GM12878 (cell line): ENCODE measurements at regions not wholly inside any gene's neighbourhood (a gene's known extent, or its start where the extent isn't known, plus 50 kb on each side); places are given as distances from the start of the nearest gene placed in this dataset.

Experiments
- ATAC-seq: fragments of 200-7000 bp; cut with Tn5 transposase; 3 replicates; pipeline ENCODE4 v1.9.1; 2020; ENCODE audit warnings: mild to moderate bottlenecking, moderate library complexity
- BruUV-seq: library from RNA; stranded (reverse); fragments of 400-500 nt; replicated peaks from 2 replicates; lab custom pipeline; 2021; lab: Mats Ljungman, UMichigan
- CTCF ChIA-PET: fragments of 300-600 bp; sonication (Branson Sonifier 250); formaldehyde crosslinking; extraction: SDS; loops from one replicate; lab custom pipeline; 2021; ENCODE audit warnings: inconsistent platforms; lab: Yijun Ruan, JAX
- POLR2A ChIA-PET: fragments of 350-600 bp; formaldehyde crosslinking; extraction: SDS; loops from one replicate; lab custom pipeline; 2021; ENCODE audit warnings: inconsistent platforms; lab: Charles Lee
- RAD21 ChIA-PET: fragments of 300-600 bp; sonication (Branson Sonifier 250); formaldehyde crosslinking; loops from one replicate; lab custom pipeline; 2023; ENCODE audit warnings: antibody characterized with exemption; ENCODE audit not compliant: unreplicated experiment; lab: Charles Lee
- SMC1A ChIA-PET: fragments of 300-600 bp; sonication (Branson Sonifier 250); formaldehyde crosslinking; loops from one replicate; lab custom pipeline; 2023; ENCODE audit not compliant: unreplicated experiment, uncharacterized antibody; lab: Charles Lee
- DNase-seq: peaks from one replicate; pipeline ENCODE4 v3.0.0-alpha.2; 2011; ENCODE audit warnings: low read depth, low spot score
- FAIRE-seq: peaks from 3 replicates; lab custom pipeline; 2011; peaks lifted over from hg19 to GRCh38; lab: Jason Lieb, UNC
- H2AFZ ChIP-seq: 2 replicates; pipeline ENCODE4 v1.6.0; 2011; ENCODE audit warnings: low read depth, low read length, control low read depth; ENCODE audit not compliant: control insufficient read depth
- H3K27ac ChIP-seq: 2 replicates; pipeline ENCODE4 v1.5.1; 2011; ENCODE audit warnings: control low read depth; ENCODE audit not compliant: control insufficient read depth, insufficient read depth
- H3K27me3 ChIP-seq, 2 experiments: replicated peaks in 1 of 2; 2 replicates each; pipeline versions ENCODE4 v1.6.0 to v1.6.1; 2011; ENCODE audit warnings: low read length in 1 of 2; ENCODE audit not compliant: control insufficient read depth in 2 of 2, insufficient read depth in 2 of 2
- H3K36me3 ChIP-seq, 2 experiments: 2 replicates each; pipeline ENCODE4 v1.5.1; 2011; ENCODE audit warnings: low read length in 1 of 2; ENCODE audit not compliant: control insufficient read depth in 2 of 2, insufficient read depth in 2 of 2
- H3K4me1 ChIP-seq: 2 replicates; pipeline ENCODE4 v1.6.1; 2011; ENCODE audit warnings: mild to moderate bottlenecking, low read length, moderate library complexity, mixed read lengths; ENCODE audit not compliant: control insufficient read depth, insufficient read depth
- H3K4me2 ChIP-seq: 2 replicates; pipeline ENCODE4 v1.6.0; 2011; ENCODE audit warnings: control low read depth; ENCODE audit not compliant: control insufficient read depth, insufficient read depth
- H3K4me3 ChIP-seq: fragments of 200-600 bp; sonication (generic); 2 replicates; pipeline ENCODE4 v1.5.1; 2016
- H3K79me2 ChIP-seq: 2 replicates; pipeline ENCODE4 v1.6.0; 2011; ENCODE audit warnings: low read length; ENCODE audit not compliant: control insufficient read depth, insufficient read depth
- H3K9ac ChIP-seq: 2 replicates; pipeline ENCODE4 v1.8.0; 2011; ENCODE audit warnings: low read length, control low read depth, mixed read lengths; ENCODE audit not compliant: control insufficient read depth, insufficient read depth
- H3K9me3 ChIP-seq: replicated peaks from 3 replicates; pipeline ENCODE4 v1.5.1; 2011; ENCODE audit warnings: mild to moderate bottlenecking, low read length; ENCODE audit not compliant: control insufficient read depth, insufficient read depth
- H4K20me1 ChIP-seq: 2 replicates; pipeline ENCODE4 v1.6.0; 2011; ENCODE audit not compliant: control insufficient read depth, insufficient read depth
- BACH1 ChIP-seq: fragments of 450-650 bp; IDR thresholded peaks from 2 replicates; pipeline ENCODE4 v1.6.1; 2017; ENCODE audit warnings: mild to moderate bottlenecking, borderline replicate concordance
- CBFB ChIP-seq: IDR thresholded peaks from 2 replicates; pipeline ENCODE4 v1.6.1; 2016; ENCODE audit warnings: antibody characterized with exemption, low read depth
- EED ChIP-seq: sonication (generic); IDR thresholded peaks from 2 replicates; pipeline ENCODE4 v1.6.1; 2016; ENCODE audit warnings: antibody characterized with exemption, low read depth
- ETV6 ChIP-seq, 2 experiments: fragments of 450-650 bp in 1 of 2; IDR thresholded peaks in 1 of 2; conservative IDR thresholded peaks in 1 of 2; 2 replicates each; pipeline ENCODE4 v1.6.1; 2014; ENCODE audit warnings: antibody characterized with exemption in 1 of 2, borderline replicate concordance in 1 of 2, low read depth in 1 of 2, mild to moderate bottlenecking in 1 of 2, moderate library complexity in 1 of 2
- GATAD2B ChIP-seq: fragments of 450-650 bp; conservative IDR thresholded peaks from 2 replicates; pipeline ENCODE4 v1.6.1; 2017; ENCODE audit warnings: low read depth, mild to moderate bottlenecking, moderate library complexity
- HDAC6 ChIP-seq: fragments of 200-600 bp; sonication (generic); IDR thresholded peaks from one replicate; pipeline ENCODE4 v1.8.0; 2017; ENCODE audit warnings: antibody characterized with exemption; ENCODE audit not compliant: unreplicated experiment
- HDGF ChIP-seq: fragments of 450-650 bp; IDR thresholded peaks from 2 replicates; pipeline ENCODE4 v1.6.1; 2016; ENCODE audit warnings: antibody characterized with exemption
- IRF4 ChIP-seq: IDR thresholded peaks from 2 replicates; pipeline ENCODE4 v1.6.1; 2011; ENCODE audit warnings: low read depth, low read length
- NFIC ChIP-seq: IDR thresholded peaks from 2 replicates; pipeline ENCODE4 v1.6.1; 2012; ENCODE audit warnings: low read depth, mild to moderate bottlenecking, inconsistent platforms, low read length, moderate library complexity
- SMAD5 ChIP-seq: IDR thresholded peaks from 2 replicates; pipeline ENCODE4 v1.6.1; 2016; ENCODE audit warnings: antibody characterized with exemption, low read depth
- SMC3 ChIP-seq: IDR thresholded peaks from 2 replicates; pipeline ENCODE4 v1.6.1; 2011; ENCODE audit warnings: low read length, improper control_type of control experiment, borderline replicate concordance
- TCF3 ChIP-seq: IDR thresholded peaks from 2 replicates; pipeline ENCODE4 v1.6.1; 2012; ENCODE audit warnings: low read depth, mild to moderate bottlenecking, low read length, borderline replicate concordance; ENCODE audit not compliant: insufficient read depth
- ZZZ3 ChIP-seq: IDR thresholded peaks from 2 replicates; pipeline ENCODE4 v1.6.1; 2011; ENCODE audit warnings: low read depth; ENCODE audit not compliant: control insufficient read depth, insufficient read length
- WGBS: methylation state at CpG from one replicate; pipeline ENCODE4 v1.1.6; 2016; ENCODE audit warnings: low lambda C conversion rate; ENCODE audit not compliant: insufficient replicate concordance, insufficient coverage; ENCODE audit errors: missing lambda C conversion rate; 5-methylcytosine and 5-hydroxymethylcytosine counted together
- in situ Hi-C: fragments of 300-500 bp; cut with MboI; formaldehyde crosslinking; loops from 9 replicates; pipeline ENCODE4 v1.14.3; 2018; ENCODE audit warnings: mixed read lengths
- intact Hi-C: fragments of 100-400 bp; cut with micrococcal nuclease; formaldehyde crosslinking; loops from one replicate; pipeline ENCODE4 v1.14.2; 2022; ENCODE audit not compliant: unreplicated experiment
- TF ChIP-seq, protein P1 (sequence below): fragments of 450-650 bp; formaldehyde crosslinking; IDR thresholded peaks from 2 replicates; pipeline ENCODE4 v1.4.0; 2022; ENCODE audit warnings: mild to moderate bottlenecking, moderate library complexity
- TF ChIP-seq, protein P2 (sequence below): fragments of 450-650 bp; IDR thresholded peaks from 2 replicates; pipeline ENCODE4 v1.6.1; 2017; ENCODE audit warnings: antibody characterized with exemption, mild to moderate bottlenecking, moderate library complexity
- TF ChIP-seq, protein P3 (sequence below): IDR thresholded peaks from 2 replicates; pipeline ENCODE4 v1.6.1; 2012; ENCODE audit warnings: low read depth, low read length, improper control_type of control experiment

DNA sequence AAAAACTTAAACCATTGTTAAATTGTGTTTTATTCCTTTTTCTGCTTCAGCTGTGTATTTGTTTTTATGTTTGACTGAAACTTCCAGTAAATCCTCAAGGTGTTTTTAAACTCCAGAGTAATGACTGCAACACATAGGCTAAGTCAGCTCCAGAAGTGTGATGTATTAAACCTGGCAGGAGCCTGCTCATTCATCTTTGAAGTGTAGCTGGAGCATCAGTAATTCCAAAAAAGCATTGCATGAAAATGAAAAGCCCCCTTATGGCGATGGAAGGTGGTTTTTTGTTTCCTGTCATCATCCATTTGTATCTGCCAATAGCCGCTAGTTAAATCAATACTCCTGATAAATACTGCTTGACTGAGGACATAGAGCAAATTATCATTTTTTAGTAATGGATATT, 474.2 kb upstream of the ADAMTS16 start:
- no peak overlapping the region for H3K27ac ChIP-seq
- TF ChIP-seq GATAD2B (no peak), CBFB (no peak), EED (no peak), TCF3 (no peak), SMAD5 (no peak), SMC3 (no peak), ETV6 (conservative IDR thresholded peaks at IDR 0.05 in 1 of 2, IDR thresholded peaks at IDR 0.05 in 1 of 2; ENCODE audit: borderline replicate concordance in 1 of 2, low read depth in 1 of 2) (no peak), IRF4 (no peak), HDAC6 (no peak), NFIC (no peak), HDGF (no peak), ZZZ3 (no peak), BACH1 (no peak)
- TF ChIP-seq, protein P1, sequence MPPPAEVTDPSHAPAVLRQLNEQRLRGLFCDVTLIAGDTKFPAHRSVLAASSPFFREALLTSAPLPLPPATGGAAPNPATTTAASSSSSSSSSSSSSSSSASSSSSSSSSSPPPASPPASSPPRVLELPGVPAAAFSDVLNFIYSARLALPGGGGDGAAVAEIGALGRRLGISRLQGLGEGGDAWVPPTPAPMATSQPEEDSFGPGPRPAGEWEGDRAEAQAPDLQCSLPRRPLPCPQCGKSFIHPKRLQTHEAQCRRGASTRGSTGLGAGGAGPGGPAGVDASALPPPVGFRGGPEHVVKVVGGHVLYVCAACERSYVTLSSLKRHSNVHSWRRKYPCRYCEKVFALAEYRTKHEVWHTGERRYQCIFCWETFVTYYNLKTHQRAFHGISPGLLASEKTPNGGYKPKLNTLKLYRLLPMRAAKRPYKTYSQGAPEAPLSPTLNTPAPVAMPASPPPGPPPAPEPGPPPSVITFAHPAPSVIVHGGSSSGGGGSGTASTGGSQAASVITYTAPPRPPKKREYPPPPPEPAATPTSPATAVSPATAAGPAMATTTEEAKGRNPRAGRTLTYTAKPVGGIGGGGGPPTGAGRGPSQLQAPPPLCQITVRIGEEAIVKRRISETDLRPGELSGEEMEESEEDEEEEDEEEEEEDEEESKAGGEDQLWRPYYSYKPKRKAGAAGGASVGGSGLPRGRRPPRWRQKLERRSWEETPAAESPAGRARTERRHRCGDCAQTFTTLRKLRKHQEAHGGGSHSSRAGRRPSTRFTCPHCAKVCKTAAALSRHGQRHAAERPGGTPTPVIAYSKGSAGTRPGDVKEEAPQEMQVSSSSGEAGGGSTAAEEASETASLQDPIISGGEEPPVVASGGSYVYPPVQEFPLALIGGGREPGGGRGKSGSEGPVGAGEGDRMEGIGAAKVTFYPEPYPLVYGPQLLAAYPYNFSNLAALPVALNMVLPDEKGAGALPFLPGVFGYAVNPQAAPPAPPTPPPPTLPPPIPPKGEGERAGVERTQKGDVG (CRISPR knock-in tag), result no peak
- TF ChIP-seq, protein P2, sequence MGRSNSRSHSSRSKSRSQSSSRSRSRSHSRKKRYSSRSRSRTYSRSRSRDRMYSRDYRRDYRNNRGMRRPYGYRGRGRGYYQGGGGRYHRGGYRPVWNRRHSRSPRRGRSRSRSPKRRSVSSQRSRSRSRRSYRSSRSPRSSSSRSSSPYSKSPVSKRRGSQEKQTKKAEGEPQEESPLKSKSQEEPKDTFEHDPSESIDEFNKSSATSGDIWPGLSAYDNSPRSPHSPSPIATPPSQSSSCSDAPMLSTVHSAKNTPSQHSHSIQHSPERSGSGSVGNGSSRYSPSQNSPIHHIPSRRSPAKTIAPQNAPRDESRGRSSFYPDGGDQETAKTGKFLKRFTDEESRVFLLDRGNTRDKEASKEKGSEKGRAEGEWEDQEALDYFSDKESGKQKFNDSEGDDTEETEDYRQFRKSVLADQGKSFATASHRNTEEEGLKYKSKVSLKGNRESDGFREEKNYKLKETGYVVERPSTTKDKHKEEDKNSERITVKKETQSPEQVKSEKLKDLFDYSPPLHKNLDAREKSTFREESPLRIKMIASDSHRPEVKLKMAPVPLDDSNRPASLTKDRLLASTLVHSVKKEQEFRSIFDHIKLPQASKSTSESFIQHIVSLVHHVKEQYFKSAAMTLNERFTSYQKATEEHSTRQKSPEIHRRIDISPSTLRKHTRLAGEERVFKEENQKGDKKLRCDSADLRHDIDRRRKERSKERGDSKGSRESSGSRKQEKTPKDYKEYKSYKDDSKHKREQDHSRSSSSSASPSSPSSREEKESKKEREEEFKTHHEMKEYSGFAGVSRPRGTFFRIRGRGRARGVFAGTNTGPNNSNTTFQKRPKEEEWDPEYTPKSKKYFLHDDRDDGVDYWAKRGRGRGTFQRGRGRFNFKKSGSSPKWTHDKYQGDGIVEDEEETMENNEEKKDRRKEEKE, result no peak
- TF ChIP-seq, protein P3, sequence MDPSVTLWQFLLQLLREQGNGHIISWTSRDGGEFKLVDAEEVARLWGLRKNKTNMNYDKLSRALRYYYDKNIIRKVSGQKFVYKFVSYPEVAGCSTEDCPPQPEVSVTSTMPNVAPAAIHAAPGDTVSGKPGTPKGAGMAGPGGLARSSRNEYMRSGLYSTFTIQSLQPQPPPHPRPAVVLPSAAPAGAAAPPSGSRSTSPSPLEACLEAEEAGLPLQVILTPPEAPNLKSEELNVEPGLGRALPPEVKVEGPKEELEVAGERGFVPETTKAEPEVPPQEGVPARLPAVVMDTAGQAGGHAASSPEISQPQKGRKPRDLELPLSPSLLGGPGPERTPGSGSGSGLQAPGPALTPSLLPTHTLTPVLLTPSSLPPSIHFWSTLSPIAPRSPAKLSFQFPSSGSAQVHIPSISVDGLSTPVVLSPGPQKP, result no peak
- ChIA-PET RAD21 (no interaction called here), POLR2A (no interaction called here), CTCF (no interaction called here), SMC1A (interaction anchor here (0.7 kb wide), 1 partner anchor 1694 kb away, joined by 3 read pairs; no protein-coding TSS in a partner anchor)
- DNase-seq (no peak), FAIRE-seq (no peak), ATAC-seq (no peak)
- H2AFZ ChIP-seq, result no peak overlapping the region
- no peak overlapping the region for H3K4me2 ChIP-seq
- no peaks in the 10 kb centered on the region for H3K27me3 ChIP-seq
- H4K20me1 ChIP-seq, result no peaks in the 10 kb centered on the region
- H3K9ac ChIP-seq, result no peak overlapping the region
- in situ Hi-C loops, result no loop called here
- 44% methylated on average over 2 of the region's 2 CpGs for whole genome bisulfite sequencing
- BruUV-seq, result no TSS peak
- H3K4me3 ChIP-seq, result no peak overlapping the region
- H3K79me2 ChIP-seq, result no peaks in the 10 kb centered on the region
- H3K4me1 ChIP-seq, result no peaks in the 10 kb centered on the region
- intact Hi-C loops, result no loop called here
- H3K9me3 ChIP-seq, result no peaks in the 10 kb centered on the region
- H3K36me3 ChIP-seq, result no peaks in the 10 kb centered on the region
